ENCODE measurements at regions not wholly inside any gene's neighbourhood (a gene's known extent, or its start where the extent isn't known, plus 50 kb on each side); places are given as distances from the start of the nearest gene placed in this dataset.

GRCh38 chr4:126056116-126056650, 741.4 kb downstream of the FAT4 start:
- no peak for TF ChIP-seq TEAD4 (CRISPR knock-in tag; IDR thresholded peaks at IDR 0.05)
- no peak for TF ChIP-seq ZNF512 (CRISPR knock-in tag; IDR thresholded peaks at IDR 0.05; ENCODE audit: borderline replicate concordance)
- no peak for TF ChIP-seq NR1H2 (CRISPR knock-in tag; IDR thresholded peaks at IDR 0.05)
- no peak for TF ChIP-seq NFATC4 (CRISPR knock-in tag; IDR thresholded peaks at IDR 0.05)
- no peak for TF ChIP-seq ZNF532 (CRISPR knock-in tag; IDR thresholded peaks at IDR 0.05; ENCODE audit: borderline replicate concordance)
- no peak for TF ChIP-seq CREB1 (CRISPR knock-in tag; IDR thresholded peaks at IDR 0.05)
- TF ChIP-seq ATF3 (CRISPR knock-in tag; conservative IDR thresholded peaks at IDR 0.05) = no peak
- TF ChIP-seq RORB (CRISPR knock-in tag; IDR thresholded peaks at IDR 0.05) = no peak
- no peak for TF ChIP-seq PRDM15 (CRISPR knock-in tag; IDR thresholded peaks at IDR 0.05)
- TF ChIP-seq SMAD4 (CRISPR knock-in tag; IDR thresholded peaks at IDR 0.05) = no peak
- TF ChIP-seq GTF2I (CRISPR knock-in tag; conservative IDR thresholded peaks at IDR 0.05) = no peak
- TF ChIP-seq CTCF (IDR thresholded peaks at IDR 0.05) = no peak
- ChIA-PET CTCF (no interaction called here), POLR2A (no interaction called here)
- peaks cover 1% of the 10 kb centered on the region; the same call in 1 of the 2 replicates for H3K9me3 Mint-ChIP-seq
- DNase-seq (ENCODE audit: low spot score) (no peak), ATAC-seq (no peak)
- H3K4me3 Mint-ChIP-seq = no peak overlapping the region
- H3K27ac Mint-ChIP-seq = no peak overlapping the region
- H3K27me3 Mint-ChIP-seq (ENCODE audit: low read depth) = no peaks in the 10 kb centered on the region
- H3K36me3 Mint-ChIP-seq = no peaks in the 10 kb centered on the region
- H3K4me1 Mint-ChIP-seq = no peaks in the 10 kb centered on the region

GRCh38 chr4:126057371-126057770, 742.6 kb downstream of the FAT4 start:
- DNase-seq (ENCODE audit: low spot score) (no peak), ATAC-seq (no peak)
- ChIA-PET CTCF (no interaction called here), POLR2A (no interaction called here)
- Mint-ChIP-seq H3K4me1 (no peaks in the 10 kb centered on the region), H3K27me3 (ENCODE audit: low read depth) (no peaks in the 10 kb centered on the region), H3K9me3 (peaks cover 6% of the 10 kb centered on the region; the same call in 1 of the 2 replicates), H3K4me3 (no peak overlapping the region), H3K36me3 (no peaks in the 10 kb centered on the region), H3K27ac (no peak overlapping the region)
- TF ChIP-seq ZNF121 (CRISPR knock-in tag; IDR thresholded peaks at IDR 0.05) = no peak
- no peak for TF ChIP-seq ATF6 (CRISPR knock-in tag; IDR thresholded peaks at IDR 0.05)
- TF ChIP-seq ATF2 (CRISPR knock-in tag; IDR thresholded peaks at IDR 0.05; ENCODE audit: borderline replicate concordance, low read depth) = no peak
- no peak for TF ChIP-seq ZBTB43 (CRISPR knock-in tag; IDR thresholded peaks at IDR 0.05)
- no peak for TF ChIP-seq ZMAT4 (CRISPR knock-in tag; IDR thresholded peaks at IDR 0.05)
